Gastrocnemius medialis (tissue), 4 donors: ENCODE measurements at regions not wholly inside any gene's neighbourhood (a gene's known extent, or its start where the extent isn't known, plus 50 kb on each side); places are given as distances from the start of the nearest gene placed in this dataset.

ENCODE experiments used
- CTCF ChIP-seq, 5 experiments: fragments of 450-650 bp in 3 of 5; fragments of 200-600 bp in 2 of 5; sonication (generic) in 2 of 5; IDR thresholded peaks in 4 of 5; conservative IDR thresholded peaks in 1 of 5; 1 replicate in 4 of 5; 2 replicates in 1 of 5; pipeline ENCODE4 v1.5.1; 2016 to 2019; ENCODE audit warnings: antibody characterized with exemption in 5 of 5, mild to moderate bottlenecking in 3 of 5, moderate library complexity in 3 of 5
- POLR2A ChIP-seq, 2 donors: fragments of 450-650 bp; IDR thresholded peaks; one replicate each; pipeline ENCODE4 v1.6.1; 2017; ENCODE audit warnings: antibody characterized with exemption in 2 of 2, mild to moderate bottlenecking in 2 of 2, moderate library complexity in 2 of 2

GRCh38 chr13:80904386-80904785 lies 563.5 kb upstream of the SPRY2 start:
- TF ChIP-seq CTCF (IDR thresholded peaks at IDR 0.05 in 4 of 5, conservative IDR thresholded peaks at IDR 0.05 in 1 of 5) (no peak), POLR2A (IDR thresholded peaks at IDR 0.05) (no peak)
